ENCODE measurements at regions not wholly inside any gene's neighbourhood (a gene's known extent, or its start where the extent isn't known, plus 50 kb on each side); places are given as distances from the start of the nearest gene placed in this dataset.
"Not testable (repeated sequence)": the region's sequence is repeated elsewhere in the genome, so short reads cannot be mapped to it uniquely, and the experiment has no call there.

- Histone ChIP-seq H3K27me3 (no peaks in the 10 kb centered on the region), H3K36me3 (no peaks in the 10 kb centered on the region), H3K9me3 (no peaks in the 10 kb centered on the region), H3K4me1 (no peaks in the 10 kb centered on the region), H3K27ac (no peak overlapping the region), H3K4me3 (no peak overlapping the region)
- intact Hi-C loops (cut with DNase I), result no loop called here
- DNase-seq, result no peak
- no peak for ATAC-seq
- 85 to 92% (median 89%) methylated on average over 2 of the region's 2 CpGs for WGBS, 4 donors
- no peak for TF ChIP-seq POLR2A (IDR thresholded peaks at IDR 0.05)
- TF ChIP-seq CTCF (IDR thresholded peaks at IDR 0.05), result no peak
Measured at GRCh38 chr11:22522225-22522624, 103.4 kb downstream of the FANCF start.

GRCh38 chr11:22521226-22521625, 104.4 kb downstream of the FANCF start:
- TF ChIP-seq POLR2A (IDR thresholded peaks at IDR 0.05) (no peak), CTCF (IDR thresholded peaks at IDR 0.05) (no peak)
- WGBS, 4 donors, result 47 to 52% (median 50%) methylated on average over 2 of the region's 2 CpGs
- H3K4me1 ChIP-seq, result no peaks in the 10 kb centered on the region
- intact Hi-C loops (cut with DNase I), result no loop called here
- H3K27me3 ChIP-seq, result no peaks in the 10 kb centered on the region
- no peak overlapping the region for H3K4me3 ChIP-seq
- no peaks in the 10 kb centered on the region for H3K9me3 ChIP-seq
- no peak for DNase-seq
- H3K27ac ChIP-seq, result no peak overlapping the region
- no peaks in the 10 kb centered on the region for H3K36me3 ChIP-seq
- ATAC-seq, result no peak

- Histone ChIP-seq H3K27me3 (no peaks in the 10 kb centered on the region), H3K36me3 (no peaks in the 10 kb centered on the region), H3K4me1 (no peaks in the 10 kb centered on the region), H3K4me3 (no peak overlapping the region), H3K9me3 (no peaks in the 10 kb centered on the region), H3K27ac (no peak overlapping the region)
- ATAC-seq (no peak), DNase-seq (no peak)
- intact Hi-C loops (cut with DNase I), result no loop called here
- TF ChIP-seq CTCF (IDR thresholded peaks at IDR 0.05) (no peak), POLR2A (IDR thresholded peaks at IDR 0.05) (no peak)
Measured at GRCh38 chr11:22520521-22520920, 105.1 kb downstream of the FANCF start.

- H3K4me3 ChIP-seq; H3K4me1 ChIP-seq; H3K27me3 ChIP-seq; H3K27ac ChIP-seq; DNase-seq; H3K9me3 ChIP-seq; intact Hi-C loops (cut with DNase I); H3K36me3 ChIP-seq; ATAC-seq: not testable (repeated sequence)
- 66 to 78% (median 71%) methylated on average over 2 of the region's 2 CpGs for WGBS, 4 donors
Measured at GRCh38 chr11:22518344-22518743, 107.3 kb downstream of the FANCF start.

- ATAC-seq, result no peak
- no peaks in the 10 kb centered on the region for H3K27me3 ChIP-seq
- WGBS, 4 donors, result 61 to 74% (median 70%) methylated on average over 5 of the region's 5 CpGs
- H3K27ac ChIP-seq, result no peak overlapping the region
- intact Hi-C loops (cut with DNase I), result no loop called here
- no peak overlapping the region for H3K4me3 ChIP-seq
- TF ChIP-seq POLR2A (IDR thresholded peaks at IDR 0.05), result no peak
- TF ChIP-seq CTCF (IDR thresholded peaks at IDR 0.05), result no peak
- H3K36me3 ChIP-seq, result no peaks in the 10 kb centered on the region
- no peaks in the 10 kb centered on the region for H3K9me3 ChIP-seq
- DNase-seq, result no peak
- no peaks in the 10 kb centered on the region for H3K4me1 ChIP-seq
Measured at GRCh38 chr11:22516111-22516510, 109.5 kb downstream of the FANCF start.
